ENCODE measurements at regions not wholly inside any gene's neighbourhood (a gene's known extent, or its start where the extent isn't known, plus 50 kb on each side); places are given as distances from the start of the nearest gene placed in this dataset.

- CTCF ChIA-PET: no interaction called here
- H3K36me3 Mint-ChIP-seq: no peaks in the 10 kb centered on the region
- H3K4me3 Mint-ChIP-seq: no peak overlapping the region
- no peaks in the 10 kb centered on the region for H3K27me3 Mint-ChIP-seq
- H3K27ac Mint-ChIP-seq: no peak overlapping the region
- no peak for DNase-seq
- H3K4me1 Mint-ChIP-seq: no peaks in the 10 kb centered on the region
- no peaks in the 10 kb centered on the region for H3K9me3 Mint-ChIP-seq
Observed at GRCh38 chr5:93274291-93274690, 306.7 kb downstream of the NR2F1-AS1 start.

DNA sequence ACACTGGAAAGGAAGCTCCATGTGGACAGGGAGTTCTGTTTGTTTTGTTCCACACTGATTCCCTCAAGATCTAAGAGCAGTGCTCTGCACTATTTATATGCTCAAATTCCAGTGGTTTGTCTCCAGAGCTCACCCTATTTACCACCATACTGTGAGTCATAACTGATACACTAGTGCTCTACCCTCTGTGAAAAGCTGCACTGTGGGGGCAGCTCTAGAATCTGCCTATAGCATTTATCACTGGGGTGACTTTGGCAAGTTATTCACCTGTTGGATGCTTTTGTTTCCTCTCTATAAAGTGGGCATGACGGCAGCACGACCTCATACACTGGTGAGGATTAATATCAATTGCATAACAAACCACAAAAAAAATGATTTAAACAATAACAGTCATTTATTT, 307.8 kb downstream of the NR2F1-AS1 start:
- no peak overlapping the region for H3K4me3 Mint-ChIP-seq
- H3K27me3 Mint-ChIP-seq: no peaks in the 10 kb centered on the region
- no peaks in the 10 kb centered on the region for H3K36me3 Mint-ChIP-seq
- peaks cover 3% of the 10 kb centered on the region for H3K9me3 Mint-ChIP-seq
- CTCF ChIA-PET: interaction anchor here (0.5 kb wide), 1 partner anchor 23 kb away, joined by 3 read pairs; no protein-coding TSS in a partner anchor
- DNase-seq: no peak
- H3K27ac Mint-ChIP-seq: no peak overlapping the region
- no peaks in the 10 kb centered on the region for H3K4me1 Mint-ChIP-seq

DNA sequence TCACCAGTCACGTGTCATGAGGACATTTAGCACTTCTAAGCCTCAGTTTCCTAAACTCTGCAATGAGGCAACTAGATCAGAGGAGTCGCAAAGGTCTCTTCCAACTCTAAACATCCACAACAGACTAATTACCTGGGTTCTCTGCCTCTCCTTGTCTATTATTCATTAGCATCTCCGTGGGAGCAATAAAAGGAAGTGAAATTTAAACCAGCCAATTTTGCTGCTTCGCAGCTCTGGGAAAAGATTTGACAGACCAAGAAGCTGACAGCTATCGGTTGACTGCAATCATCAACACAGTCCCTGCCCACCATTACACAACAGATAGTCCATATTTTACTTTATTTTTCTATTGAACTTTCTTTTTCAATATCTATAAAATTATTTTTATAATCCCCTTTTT, 308.9 kb downstream of the NR2F1-AS1 start:
- no peak overlapping the region for H3K4me3 Mint-ChIP-seq
- CTCF ChIA-PET: no interaction called here
- no peaks in the 10 kb centered on the region for H3K36me3 Mint-ChIP-seq
- H3K9me3 Mint-ChIP-seq: peaks cover 4% of the 10 kb centered on the region
- no peaks in the 10 kb centered on the region for H3K4me1 Mint-ChIP-seq
- no peaks in the 10 kb centered on the region for H3K27me3 Mint-ChIP-seq
- DNase-seq: no peak
- no peak overlapping the region for H3K27ac Mint-ChIP-seq

- H3K27ac Mint-ChIP-seq: no peak overlapping the region
- CTCF ChIA-PET: no interaction called here
- no peaks in the 10 kb centered on the region for H3K4me1 Mint-ChIP-seq
- no peaks in the 10 kb centered on the region for H3K36me3 Mint-ChIP-seq
- H3K27me3 Mint-ChIP-seq: no peaks in the 10 kb centered on the region
- H3K9me3 Mint-ChIP-seq: peaks cover 5% of the 10 kb centered on the region
- DNase-seq: no peak
- no peak overlapping the region for H3K4me3 Mint-ChIP-seq
Observed at GRCh38 chr5:93267736-93268135, 313.3 kb downstream of the NR2F1-AS1 start.

DNA sequence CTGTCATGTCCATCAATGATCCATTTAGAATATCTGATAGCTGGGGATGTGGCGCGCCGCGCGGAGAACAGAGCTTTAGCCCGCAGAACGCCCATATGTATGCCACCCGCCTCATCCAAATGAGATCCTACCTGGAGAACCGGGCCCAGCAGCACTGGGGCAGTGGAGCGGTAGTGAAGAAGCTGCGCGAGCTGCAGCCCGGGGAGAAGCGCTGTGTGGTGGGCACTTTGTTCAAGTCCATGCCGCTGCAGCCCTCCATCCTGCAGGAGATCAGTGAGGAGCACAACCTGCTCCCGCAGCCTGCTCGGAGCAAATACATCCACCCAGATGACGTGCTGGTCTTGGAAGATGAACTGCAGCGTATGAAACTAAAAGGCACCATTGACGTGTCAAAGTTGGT, 313.7 kb downstream of the NR2F1-AS1 start:
- CTCF ChIA-PET: no interaction called here

DNA sequence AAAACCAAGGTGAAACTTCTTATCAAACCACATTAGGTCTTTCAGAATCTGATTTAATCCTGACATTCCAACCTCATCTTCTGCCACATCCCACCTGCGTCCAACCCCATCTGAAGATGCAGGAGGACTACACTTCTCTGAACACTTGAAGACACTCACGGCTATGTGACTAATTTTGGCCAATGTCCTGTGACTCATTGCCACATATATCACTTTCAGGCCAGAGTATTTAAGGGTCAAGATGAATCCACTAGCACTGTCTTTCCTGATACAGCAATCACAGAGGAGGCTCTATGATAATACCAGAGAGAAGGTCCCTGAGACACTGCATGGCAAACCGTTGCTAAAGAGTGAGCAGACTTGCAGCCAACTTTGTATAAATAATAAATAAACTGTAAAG, 323.4 kb downstream of the NR2F1-AS1 start:
- Mint-ChIP-seq H3K9me3 (no peaks in the 10 kb centered on the region), H3K27me3 (no peaks in the 10 kb centered on the region), H3K4me3 (no peak overlapping the region), H3K36me3 (no peaks in the 10 kb centered on the region), H3K4me1 (no peaks in the 10 kb centered on the region), H3K27ac (no peak overlapping the region)
- no peak for DNase-seq
- CTCF ChIA-PET: no interaction called here

More for the DNA sequence above, 313.7 kb downstream of the NR2F1-AS1 start:
- DNase-seq: no peak
- Mint-ChIP-seq H3K27me3 (no peaks in the 10 kb centered on the region), H3K4me3 (no peak overlapping the region), H3K27ac (no peak overlapping the region), H3K36me3 (no peaks in the 10 kb centered on the region), H3K4me1 (no peaks in the 10 kb centered on the region), H3K9me3 (peaks cover 5% of the 10 kb centered on the region)

GRCh38 chr5:93255796-93256195, 325.2 kb downstream of the NR2F1-AS1 start:
- H3K9me3 Mint-ChIP-seq: no peaks in the 10 kb centered on the region
- no peak for DNase-seq
- no peak overlapping the region for H3K27ac Mint-ChIP-seq
- CTCF ChIA-PET: no interaction called here
- H3K4me3 Mint-ChIP-seq: no peak overlapping the region
- H3K4me1 Mint-ChIP-seq: no peaks in the 10 kb centered on the region
- H3K36me3 Mint-ChIP-seq: no peaks in the 10 kb centered on the region
- H3K27me3 Mint-ChIP-seq: no peaks in the 10 kb centered on the region

GRCh38 chr5:93252165-93252564, 328.9 kb downstream of the NR2F1-AS1 start:
- Mint-ChIP-seq H3K4me1 (no peaks in the 10 kb centered on the region), H3K27me3 (no peaks in the 10 kb centered on the region), H3K4me3 (no peak overlapping the region), H3K9me3 (no peaks in the 10 kb centered on the region), H3K27ac (no peak overlapping the region), H3K36me3 (no peaks in the 10 kb centered on the region)
- DNase-seq: no peak
- CTCF ChIA-PET: no interaction called here

DNA sequence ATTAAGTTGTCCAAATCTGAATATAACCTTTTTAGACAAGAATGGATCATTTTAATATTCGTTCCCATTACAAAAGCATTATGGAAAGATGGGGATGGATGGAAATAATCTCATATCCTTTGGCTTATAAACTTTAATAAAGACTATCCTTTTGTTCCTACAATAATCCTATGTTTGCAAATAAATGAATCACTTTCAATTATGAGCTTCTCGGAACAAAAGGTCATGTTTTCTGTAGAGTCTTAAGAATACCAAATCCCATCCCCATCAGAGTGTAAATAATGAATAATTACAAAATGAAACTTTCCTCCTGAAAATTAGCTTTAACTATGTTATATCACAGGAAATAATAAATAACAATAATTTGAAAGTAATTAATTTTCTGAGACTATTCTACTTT, 329.7 kb downstream of the NR2F1-AS1 start:
- no peak for DNase-seq
- Mint-ChIP-seq H3K27ac (no peak overlapping the region), H3K4me3 (no peak overlapping the region), H3K36me3 (no peaks in the 10 kb centered on the region), H3K27me3 (no peaks in the 10 kb centered on the region), H3K4me1 (no peaks in the 10 kb centered on the region), H3K9me3 (no peaks in the 10 kb centered on the region)
- CTCF ChIA-PET: no interaction called here

DNA sequence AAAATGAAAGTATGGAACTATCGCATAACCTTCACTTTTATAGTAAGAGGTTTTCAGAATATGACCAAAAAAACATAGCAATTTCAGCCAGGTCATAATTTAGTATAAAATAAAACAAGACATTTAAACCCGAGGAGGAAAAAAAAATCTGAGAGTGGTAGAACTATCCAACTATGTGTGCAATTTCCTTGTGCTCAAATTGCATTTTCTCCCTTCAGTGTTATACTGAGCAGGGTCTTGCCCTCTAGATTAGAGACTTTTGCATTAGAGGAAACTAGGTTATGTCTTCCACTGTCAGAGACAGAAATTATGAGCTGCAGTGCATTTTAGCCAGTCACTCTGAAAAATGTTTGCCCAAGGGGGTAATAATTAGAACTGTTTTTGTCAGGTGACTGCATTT, 330.6 kb downstream of the NR2F1-AS1 start:
- no peaks in the 10 kb centered on the region for H3K9me3 Mint-ChIP-seq
- no peaks in the 10 kb centered on the region for H3K4me1 Mint-ChIP-seq
- no peak overlapping the region for H3K4me3 Mint-ChIP-seq
- CTCF ChIA-PET: interaction anchor here (0.7 kb wide), 1 partner anchor 23 kb away, joined by 3 read pairs; no protein-coding TSS in a partner anchor
- H3K27me3 Mint-ChIP-seq: no peaks in the 10 kb centered on the region
- no peak overlapping the region for H3K27ac Mint-ChIP-seq
- DNase-seq: no peak
- H3K36me3 Mint-ChIP-seq: no peaks in the 10 kb centered on the region

DNA sequence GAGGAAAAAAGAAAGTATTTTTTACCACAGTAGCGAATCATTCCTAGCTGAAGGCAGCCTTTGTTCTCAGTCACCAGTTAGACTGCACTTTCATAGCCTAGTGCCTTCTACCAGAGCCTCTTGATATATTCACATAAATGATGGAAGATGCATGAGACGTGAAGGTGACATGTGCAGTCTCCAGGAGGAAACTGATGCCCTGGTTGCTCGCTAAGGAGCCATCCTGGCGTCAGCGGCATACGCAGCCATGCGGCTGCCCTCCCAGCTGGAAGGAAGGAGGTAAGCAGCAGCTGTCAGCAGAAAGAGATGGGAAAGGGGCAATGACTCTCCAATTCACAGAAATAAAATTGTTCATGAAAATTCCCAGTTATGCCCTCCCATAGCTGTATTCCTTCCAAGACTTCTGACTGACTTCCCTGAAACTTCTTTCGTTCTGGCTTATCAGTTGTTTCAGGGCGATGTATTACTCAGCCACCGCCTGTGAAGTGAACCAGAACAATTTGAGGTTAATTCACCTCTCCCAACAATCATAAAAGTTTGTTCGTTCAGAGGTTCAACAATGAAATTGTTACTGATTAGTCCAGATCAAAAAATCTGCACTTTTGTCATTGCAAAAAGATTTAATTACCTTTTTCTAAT, 331.2 kb downstream of the NR2F1-AS1 start:
- Mint-ChIP-seq H3K27ac (no peak overlapping the region), H3K4me1 (no peaks in the 10 kb centered on the region), H3K4me3 (no peak overlapping the region), H3K36me3 (no peaks in the 10 kb centered on the region), H3K27me3 (no peaks in the 10 kb centered on the region), H3K9me3 (no peaks in the 10 kb centered on the region)
- no peak for DNase-seq
- CTCF ChIA-PET: no interaction called here

GRCh38 chr5:93247105-93247504, 333.9 kb downstream of the NR2F1-AS1 start:
- Mint-ChIP-seq H3K9me3 (no peaks in the 10 kb centered on the region), H3K27ac (no peak overlapping the region), H3K36me3 (no peaks in the 10 kb centered on the region), H3K27me3 (no peaks in the 10 kb centered on the region), H3K4me1 (no peaks in the 10 kb centered on the region), H3K4me3 (no peak overlapping the region)
- DNase-seq: no peak
- CTCF ChIA-PET: no interaction called here

- no peaks in the 10 kb centered on the region for H3K36me3 Mint-ChIP-seq
- H3K27ac Mint-ChIP-seq: no peak overlapping the region
- H3K27me3 Mint-ChIP-seq: no peaks in the 10 kb centered on the region
- H3K4me1 Mint-ChIP-seq: no peaks in the 10 kb centered on the region
- no peak overlapping the region for H3K4me3 Mint-ChIP-seq
- CTCF ChIA-PET: no interaction called here
- no peak for DNase-seq
- H3K9me3 Mint-ChIP-seq: no peaks in the 10 kb centered on the region
Observed at GRCh38 chr5:93246090-93246855, 334.7 kb downstream of the NR2F1-AS1 start.

- CTCF ChIA-PET: no interaction called here
- H3K36me3 Mint-ChIP-seq: no peaks in the 10 kb centered on the region
- no peak overlapping the region for H3K4me3 Mint-ChIP-seq
- H3K27me3 Mint-ChIP-seq: no peaks in the 10 kb centered on the region
- H3K9me3 Mint-ChIP-seq: no peaks in the 10 kb centered on the region
- H3K27ac Mint-ChIP-seq: no peak overlapping the region
- no peaks in the 10 kb centered on the region for H3K4me1 Mint-ChIP-seq
- DNase-seq: no peak
Observed at GRCh38 chr5:93245226-93245625, 335.8 kb downstream of the NR2F1-AS1 start.

DNA sequence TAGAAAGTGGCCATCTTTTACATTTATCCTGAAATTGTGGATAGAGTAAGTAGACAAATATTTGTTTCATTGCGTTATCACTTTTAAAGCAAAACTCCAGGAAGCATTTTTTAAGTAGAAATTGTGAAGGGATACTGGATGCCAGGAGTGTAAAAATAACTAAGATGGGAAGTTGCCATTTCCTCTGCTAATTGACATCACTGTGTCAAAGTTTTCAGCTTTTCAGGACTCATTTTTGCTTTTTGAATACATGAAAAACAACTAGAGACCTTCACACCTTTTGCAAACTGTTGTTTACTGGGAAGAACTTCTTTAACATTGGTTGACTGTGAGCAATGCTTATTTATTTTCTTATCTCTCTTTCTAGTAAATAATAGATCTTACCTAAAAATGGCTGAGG, 337.5 kb downstream of the NR2F1-AS1 start:
- no peak for DNase-seq
- H3K27ac Mint-ChIP-seq: no peak overlapping the region
- CTCF ChIA-PET: no interaction called here
- H3K9me3 Mint-ChIP-seq: no peaks in the 10 kb centered on the region
- no peaks in the 10 kb centered on the region for H3K36me3 Mint-ChIP-seq
- no peaks in the 10 kb centered on the region for H3K27me3 Mint-ChIP-seq
- no peak overlapping the region for H3K4me3 Mint-ChIP-seq
- no peaks in the 10 kb centered on the region for H3K4me1 Mint-ChIP-seq
